Astrocyte (in vitro differentiated cells and primary cell): ENCODE measurements at regions not wholly inside any gene's neighbourhood (a gene's known extent, or its start where the extent isn't known, plus 50 kb on each side); places are given as distances from the start of the nearest gene placed in this dataset.

Source experiments
- EZH2 ChIP-seq: IDR thresholded peaks from 2 replicates; pipeline ENCODE4 v1.6.1; 2012; ENCODE audit warnings: mild to moderate bottlenecking, low read length, inconsistent platforms; ENCODE audit not compliant: insufficient read depth
- TF ChIP-seq, protein P1 (sequence below): IDR thresholded peaks from 2 replicates; pipeline ENCODE4 v1.5.1; 2011; ENCODE audit warnings: low read depth, mild to moderate bottlenecking, inconsistent platforms, low read length, moderate library complexity; ENCODE audit not compliant: insufficient read depth

DNA sequence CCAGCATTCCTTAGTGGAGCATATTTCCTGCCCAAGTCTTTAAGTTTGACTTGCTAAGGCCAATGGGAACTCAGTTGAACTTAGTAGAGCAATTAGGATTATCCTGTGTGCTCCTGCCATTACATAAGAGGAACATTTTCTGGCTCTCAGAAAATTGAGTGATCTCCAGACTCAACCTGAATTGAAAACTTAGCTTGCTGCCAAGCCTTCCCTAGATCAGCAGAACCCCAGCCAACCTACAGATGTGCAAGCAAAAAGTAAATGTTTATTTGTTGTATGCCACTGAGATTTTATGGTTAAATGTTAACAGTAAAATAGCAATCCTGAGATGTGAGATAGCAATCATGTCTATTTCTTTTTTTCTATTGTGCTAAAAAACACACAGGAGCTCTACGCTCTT, 350.9 kb downstream of the OLFM4 start:
- TF ChIP-seq, protein P1, sequence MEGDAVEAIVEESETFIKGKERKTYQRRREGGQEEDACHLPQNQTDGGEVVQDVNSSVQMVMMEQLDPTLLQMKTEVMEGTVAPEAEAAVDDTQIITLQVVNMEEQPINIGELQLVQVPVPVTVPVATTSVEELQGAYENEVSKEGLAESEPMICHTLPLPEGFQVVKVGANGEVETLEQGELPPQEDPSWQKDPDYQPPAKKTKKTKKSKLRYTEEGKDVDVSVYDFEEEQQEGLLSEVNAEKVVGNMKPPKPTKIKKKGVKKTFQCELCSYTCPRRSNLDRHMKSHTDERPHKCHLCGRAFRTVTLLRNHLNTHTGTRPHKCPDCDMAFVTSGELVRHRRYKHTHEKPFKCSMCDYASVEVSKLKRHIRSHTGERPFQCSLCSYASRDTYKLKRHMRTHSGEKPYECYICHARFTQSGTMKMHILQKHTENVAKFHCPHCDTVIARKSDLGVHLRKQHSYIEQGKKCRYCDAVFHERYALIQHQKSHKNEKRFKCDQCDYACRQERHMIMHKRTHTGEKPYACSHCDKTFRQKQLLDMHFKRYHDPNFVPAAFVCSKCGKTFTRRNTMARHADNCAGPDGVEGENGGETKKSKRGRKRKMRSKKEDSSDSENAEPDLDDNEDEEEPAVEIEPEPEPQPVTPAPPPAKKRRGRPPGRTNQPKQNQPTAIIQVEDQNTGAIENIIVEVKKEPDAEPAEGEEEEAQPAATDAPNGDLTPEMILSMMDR = no peak
- no peak for TF ChIP-seq EZH2
